HUES6 (cell line): ENCODE measurements at regions not wholly inside any gene's neighbourhood (a gene's known extent, or its start where the extent isn't known, plus 50 kb on each side); places are given as distances from the start of the nearest gene placed in this dataset.
"Not testable (repeated sequence)": the region's sequence is repeated elsewhere in the genome, so short reads cannot be mapped to it uniquely, and the experiment has no call there.

Source experiments
- H3K27ac ChIP-seq: 2 replicates; pipeline ENCODE4 v1.7.0; 2013; ENCODE audit warnings: low read depth, mild to moderate bottlenecking, low read length, inconsistent platforms
- H3K27me3 ChIP-seq: 2 replicates; pipeline ENCODE4 v1.6.1; 2013; ENCODE audit warnings: low read length; ENCODE audit not compliant: control insufficient read depth, insufficient read depth
- H3K36me3 ChIP-seq: 2 replicates; pipeline ENCODE4 v1.6.1; 2013; ENCODE audit warnings: low read length; ENCODE audit not compliant: control insufficient read depth, insufficient read depth
- H3K4me1 ChIP-seq: 2 replicates; pipeline ENCODE4 v1.6.1; 2013; ENCODE audit warnings: low read length; ENCODE audit not compliant: control insufficient read depth, insufficient read depth
- H3K4me3 ChIP-seq: 2 replicates; pipeline ENCODE4 v1.5.1; 2013; ENCODE audit warnings: low read depth, low read length
- H3K9ac ChIP-seq: one replicate; pipeline ENCODE4 v1.6.1; 2013; ENCODE audit warnings: mild to moderate bottlenecking, low read length
- H3K9me3 ChIP-seq: 2 replicates; pipeline ENCODE4 v1.6.1; 2013; ENCODE audit warnings: low read depth, low read length; ENCODE audit not compliant: control insufficient read depth, insufficient read depth

- Histone ChIP-seq H3K4me1 (peaks cover 14% of the 10 kb centered on the region), H3K27me3 (no peaks in the 10 kb centered on the region), H3K27ac (no peak overlapping the region), H3K36me3 (no peaks in the 10 kb centered on the region), H3K9me3 (no peaks in the 10 kb centered on the region), H3K4me3 (no peak overlapping the region), H3K9ac (no peak overlapping the region)
Observed at GRCh38 chr2:48043746-48044145, 137.4 kb upstream of the FBXO11 start.

DNA sequence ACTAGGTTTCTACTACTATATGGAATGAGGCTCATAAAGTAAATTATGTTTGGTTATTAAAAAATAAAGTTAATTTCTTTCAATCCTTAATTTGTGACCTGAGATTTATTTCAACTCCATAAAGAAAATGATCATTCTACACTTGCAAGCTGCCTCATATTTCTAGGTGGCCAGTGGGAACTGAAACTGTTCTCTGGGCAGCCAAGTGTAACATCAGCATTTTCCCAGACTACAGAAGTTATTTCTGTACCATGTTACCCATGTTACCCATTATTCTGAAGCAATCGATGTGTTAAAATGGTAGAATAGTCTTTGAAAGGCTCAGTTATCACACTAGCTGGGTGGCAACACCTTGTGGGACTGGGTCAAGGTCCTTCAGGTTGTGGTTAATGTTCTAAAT is 139.3 kb upstream of the FBXO11 start:
- Histone ChIP-seq H3K36me3 (no peaks in the 10 kb centered on the region), H3K27ac (no peak overlapping the region), H3K4me1 (peaks cover 22% of the 10 kb centered on the region), H3K9ac (no peak overlapping the region), H3K9me3 (no peaks in the 10 kb centered on the region), H3K27me3 (no peaks in the 10 kb centered on the region), H3K4me3 (no peak overlapping the region)

- Histone ChIP-seq H3K9me3 (no peaks in the 10 kb centered on the region), H3K27me3 (no peaks in the 10 kb centered on the region), H3K27ac (no peak overlapping the region), H3K9ac (no peak overlapping the region), H3K4me3 (peak overlapping the region; percentile 21; the same call in 1 of the 2 replicates), H3K4me1 (peaks cover 22% of the 10 kb centered on the region), H3K36me3 (no peaks in the 10 kb centered on the region)
Observed at GRCh38 chr2:48048476-48049171, 142.3 kb upstream of the FBXO11 start.

DNA sequence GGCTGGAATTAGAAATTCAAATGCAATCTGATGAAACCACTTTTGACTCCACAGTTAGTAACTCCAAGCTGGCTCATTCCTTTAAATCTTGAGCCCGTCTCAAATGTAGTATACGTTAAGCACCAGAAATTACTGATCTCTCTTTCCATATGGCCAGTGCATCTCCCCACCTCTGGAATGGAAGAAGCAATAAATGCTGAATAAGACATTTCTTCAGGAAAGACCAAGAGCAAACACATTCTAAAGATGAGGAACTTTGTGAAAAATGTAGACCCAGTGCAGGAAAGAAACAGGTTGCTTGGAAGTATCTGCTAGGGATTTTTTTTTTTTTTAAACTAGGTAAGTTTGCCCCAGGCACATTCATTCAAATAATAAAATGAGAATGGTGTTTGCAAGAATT is 143.1 kb upstream of the FBXO11 start:
- Histone ChIP-seq H3K4me1 (peaks cover 22% of the 10 kb centered on the region), H3K27me3 (no peaks in the 10 kb centered on the region), H3K9me3 (no peaks in the 10 kb centered on the region), H3K27ac (no peak overlapping the region), H3K9ac (no peak overlapping the region), H3K4me3 (no peak overlapping the region), H3K36me3 (no peaks in the 10 kb centered on the region)

- Histone ChIP-seq H3K27ac (no peak overlapping the region), H3K36me3 (no peaks in the 10 kb centered on the region), H3K9me3 (no peaks in the 10 kb centered on the region), H3K9ac (no peak overlapping the region), H3K27me3 (no peaks in the 10 kb centered on the region), H3K4me3 (no peak overlapping the region), H3K4me1 (peaks cover 22% of the 10 kb centered on the region)
Observed at GRCh38 chr2:48050711-48051110, 144.4 kb upstream of the FBXO11 start.

DNA sequence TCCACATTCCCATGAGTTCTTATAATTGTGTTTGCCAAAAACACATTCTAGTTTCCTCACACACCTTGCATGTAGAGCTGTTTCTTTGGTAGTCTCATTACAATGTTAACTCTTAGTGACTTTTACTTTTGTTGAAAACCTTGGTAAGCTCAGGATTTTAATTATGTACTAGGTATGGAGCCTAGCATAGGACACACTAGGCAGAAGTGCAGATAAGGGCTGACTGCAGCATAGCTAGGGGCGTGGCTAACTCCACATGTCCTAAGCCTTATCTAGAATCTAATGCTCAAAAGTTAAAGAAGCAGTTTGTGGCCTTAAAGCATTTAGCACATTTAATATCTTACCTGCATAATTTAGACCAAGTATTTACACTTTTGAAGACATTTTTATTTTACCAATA is 153.7 kb upstream of the FBXO11 start:
- H3K9me3 ChIP-seq, result no peaks in the 10 kb centered on the region
- no peaks in the 10 kb centered on the region for H3K36me3 ChIP-seq
- no peaks in the 10 kb centered on the region for H3K4me1 ChIP-seq
- H3K27ac ChIP-seq, result no peak overlapping the region
- H3K4me3 ChIP-seq, result no peak overlapping the region
- no peaks in the 10 kb centered on the region for H3K27me3 ChIP-seq
- no peak overlapping the region for H3K9ac ChIP-seq

DNA sequence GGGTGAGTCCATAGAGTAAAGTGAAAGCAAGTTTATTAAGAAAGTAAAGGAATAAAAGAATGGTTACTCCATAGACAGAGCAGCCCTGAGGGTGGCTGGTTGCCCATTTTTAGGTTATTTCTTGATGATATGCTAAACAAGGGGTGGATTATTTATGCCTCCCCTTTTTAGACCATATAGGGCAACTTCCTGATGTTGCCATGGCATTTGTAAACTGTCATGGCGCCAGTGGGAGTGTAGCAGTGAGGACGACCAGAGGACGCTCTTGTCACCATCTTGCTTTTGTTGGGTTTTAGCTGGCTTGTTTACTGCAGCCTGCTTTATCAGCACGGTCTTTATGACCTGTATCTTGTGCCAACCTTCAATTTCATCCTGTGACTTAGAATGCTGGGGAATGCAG is 155.4 kb upstream of the FBXO11 start:
- not testable (repeated sequence) for H3K27me3 ChIP-seq

GRCh38 chr2:48065096-48065495 is 158.8 kb upstream of the FBXO11 start:
- Histone ChIP-seq H3K4me1 (no peaks in the 10 kb centered on the region), H3K9me3 (no peaks in the 10 kb centered on the region), H3K9ac (no peak overlapping the region), H3K27ac (no peak overlapping the region), H3K36me3 (no peaks in the 10 kb centered on the region), H3K27me3 (no peaks in the 10 kb centered on the region), H3K4me3 (no peak overlapping the region)

More for the DNA sequence above, 155.4 kb upstream of the FBXO11 start:
- not testable (repeated sequence) for H3K36me3 ChIP-seq, H3K4me1 ChIP-seq, H3K27ac ChIP-seq, H3K9ac ChIP-seq, H3K9me3 ChIP-seq, H3K4me3 ChIP-seq

DNA sequence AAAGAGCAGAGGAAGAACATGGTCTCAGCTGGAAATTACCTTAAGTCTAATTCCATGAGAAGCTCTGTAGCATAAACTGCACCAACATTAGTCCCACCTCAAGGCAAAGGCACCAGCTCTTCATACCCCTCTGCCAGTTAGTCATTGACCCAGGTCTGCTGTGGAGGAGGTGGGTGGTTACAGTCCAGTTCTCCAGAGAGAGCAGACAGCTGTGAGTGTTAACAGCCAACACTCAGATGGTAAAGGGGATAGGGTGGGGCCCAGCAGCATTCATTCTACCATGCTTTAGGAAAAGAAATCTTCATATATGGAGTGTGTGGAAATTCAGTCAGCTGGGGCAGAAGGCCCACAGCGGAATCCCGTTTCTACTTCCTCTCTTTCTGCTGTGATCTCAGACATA is 159.7 kb upstream of the FBXO11 start:
- H3K9ac ChIP-seq, result no peak overlapping the region
- no peaks in the 10 kb centered on the region for H3K36me3 ChIP-seq
- no peaks in the 10 kb centered on the region for H3K27me3 ChIP-seq
- no peak overlapping the region for H3K4me3 ChIP-seq
- H3K4me1 ChIP-seq, result no peaks in the 10 kb centered on the region
- H3K27ac ChIP-seq, result no peak overlapping the region
- no peaks in the 10 kb centered on the region for H3K9me3 ChIP-seq

GRCh38 chr2:48069769-48070168 is 163.5 kb upstream of the FBXO11 start:
- Histone ChIP-seq H3K36me3 (no peaks in the 10 kb centered on the region), H3K4me1 (no peaks in the 10 kb centered on the region; the same call in 1 of the 2 replicates), H3K4me3 (no peak overlapping the region), H3K27ac (no peak overlapping the region), H3K9me3 (no peaks in the 10 kb centered on the region), H3K9ac (no peak overlapping the region), H3K27me3 (no peaks in the 10 kb centered on the region)

DNA sequence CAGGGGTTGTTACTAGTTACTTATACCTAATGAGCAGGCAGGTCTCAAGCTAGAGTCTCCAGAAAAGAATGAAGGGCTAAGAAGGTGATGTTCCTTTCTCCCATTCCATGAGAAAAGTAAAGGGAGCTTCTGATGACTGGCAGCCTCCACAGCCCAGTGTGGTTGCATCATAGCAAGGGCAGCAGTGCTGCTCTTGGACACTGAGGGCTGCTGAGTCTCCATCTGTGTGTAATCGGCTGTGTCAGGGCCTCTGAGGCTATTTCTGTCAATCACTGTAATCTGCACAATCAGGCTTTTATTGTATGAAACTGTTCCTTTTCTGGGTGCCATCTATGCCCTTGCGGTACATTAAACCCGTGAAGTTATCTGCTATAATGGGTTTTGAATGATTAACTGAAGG is 164.1 kb upstream of the FBXO11 start:
- Histone ChIP-seq H3K27ac (no peak overlapping the region), H3K4me3 (no peak overlapping the region), H3K36me3 (no peaks in the 10 kb centered on the region), H3K9me3 (no peaks in the 10 kb centered on the region), H3K9ac (no peak overlapping the region), H3K27me3 (no peaks in the 10 kb centered on the region), H3K4me1 (no peaks in the 10 kb centered on the region; the same call in 1 of the 2 replicates)
